GM18507 (cell line): ENCODE measurements at regions not wholly inside any gene's neighbourhood (a gene's known extent, or its start where the extent isn't known, plus 50 kb on each side); places are given as distances from the start of the nearest gene placed in this dataset.

Experiments
- DNase-seq: peaks from one replicate; pipeline ENCODE4 v3.0.0; 2011; ENCODE audit warnings: low read depth; ENCODE audit not compliant: insufficient read length; ENCODE audit errors: extremely low spot score
- FAIRE-seq: peaks from 2 replicates; lab custom pipeline; 2011; peaks lifted over from hg19 to GRCh38; lab: Jason Lieb, UNC

- no peak for DNase-seq
- FAIRE-seq = no peak
Measured at GRCh38 chr3:13133471-13133981, 60.3 kb upstream of the IQSEC1 start.

GRCh38 chr3:13132731-13133410 is 59.6 kb upstream of the IQSEC1 start:
- DNase-seq (no peak), FAIRE-seq (no peak)

GRCh38 chr3:13132281-13132680 is 59.1 kb upstream of the IQSEC1 start:
- DNase-seq = no peak
- FAIRE-seq = no peak

GRCh38 chr3:13130464-13131193 is 57.4 kb upstream of the IQSEC1 start:
- FAIRE-seq (no peak), DNase-seq (no peak)

- no peak for FAIRE-seq
- DNase-seq = no peak
Measured at GRCh38 chr3:13125092-13126015, 52.1 kb upstream of the IQSEC1 start.

GRCh38 chr3:13124631-13125030 is 51.4 kb upstream of the IQSEC1 start:
- DNase-seq (no peak), FAIRE-seq (no peak)

- no peak for FAIRE-seq
- no peak for DNase-seq
Measured at GRCh38 chr3:13123765-13124164, 50.5 kb upstream of the IQSEC1 start.

- no peak for DNase-seq
- no peak for FAIRE-seq
Measured at GRCh38 chr3:13123013-13123654, 49.9 kb upstream of the IQSEC1 start.
